Lower lobe of right lung (tissue), 2 donors: ENCODE measurements at regions not wholly inside any gene's neighbourhood (a gene's known extent, or its start where the extent isn't known, plus 50 kb on each side); places are given as distances from the start of the nearest gene placed in this dataset.

Experiments used
- ATAC-seq, 2 donors: fragments of 200-7000 bp; cut with Tn5 transposase; one replicate each; pipeline ENCODE4 v1.9.1; 2020 to 2022; ENCODE audit warnings: mild to moderate bottlenecking in 2 of 2, moderate library complexity in 2 of 2
- DNase-seq: peaks from one replicate; pipeline ENCODE4 v3.0.0-alpha.2; 2020
- H3K27ac ChIP-seq: fragments of 200-600 bp; one replicate; pipeline ENCODE4 v1.8.0; 2022
- H3K27me3 ChIP-seq: fragments of 200-600 bp; one replicate; pipeline ENCODE4 v1.8.0; 2022; ENCODE audit warnings: low read depth
- H3K36me3 ChIP-seq: fragments of 200-600 bp; one replicate; pipeline ENCODE4 v1.8.0; 2022; ENCODE audit warnings: mild to moderate bottlenecking
- H3K4me1 ChIP-seq: fragments of 200-600 bp; one replicate; pipeline ENCODE4 v1.8.0; 2022
- H3K4me3 ChIP-seq: fragments of 200-600 bp; one replicate; pipeline ENCODE4 v1.8.0; 2022; ENCODE audit warnings: mild to moderate bottlenecking
- H3K9me3 ChIP-seq: fragments of 200-600 bp; one replicate; pipeline ENCODE4 v1.8.0; 2022
- CTCF ChIP-seq: fragments of 200-600 bp; IDR thresholded peaks from one replicate; pipeline ENCODE4 v1.8.0; 2022; ENCODE audit warnings: antibody characterized with exemption, mild to moderate bottlenecking
- intact Hi-C: fragments of 100-400 bp; cut with DNase I; formaldehyde crosslinking; loops from one replicate; pipeline ENCODE4 v1.11.0; 2022
- donor health status: DM: no; HTN: yes; CAD: no; lungs with severe emphysema.

- Histone ChIP-seq H3K9me3 (no peaks in the 10 kb centered on the region), H3K27me3 (no peaks in the 10 kb centered on the region), H3K4me3 (no peak overlapping the region), H3K4me1 (no peaks in the 10 kb centered on the region), H3K27ac (no peak overlapping the region), H3K36me3 (no peaks in the 10 kb centered on the region)
- intact Hi-C loops, result no loop called here
- ATAC-seq, result no peak
- DNase-seq, result no peak
- TF ChIP-seq CTCF, result no peak
These were observed 1110.5 kb upstream of the WWC1 start for GRCh38 chr5:167180906-167181305.

- TF ChIP-seq CTCF, result no peak
- H3K9me3 ChIP-seq, result no peaks in the 10 kb centered on the region
- H3K27ac ChIP-seq, result no peak overlapping the region
- DNase-seq (no peak), ATAC-seq (no peak)
- H3K36me3 ChIP-seq, result no peaks in the 10 kb centered on the region
- intact Hi-C loops, result no loop called here
- H3K4me1 ChIP-seq, result no peaks in the 10 kb centered on the region
- no peak overlapping the region for H3K4me3 ChIP-seq
- no peaks in the 10 kb centered on the region for H3K27me3 ChIP-seq
These were observed 1085.6 kb upstream of the WWC1 start for GRCh38 chr5:167205881-167206280.

GRCh38 chr5:167207081-167207480, 1084.4 kb upstream of the WWC1 start:
- no peaks in the 10 kb centered on the region for H3K4me1 ChIP-seq
- DNase-seq, result no peak
- no peak overlapping the region for H3K27ac ChIP-seq
- H3K4me3 ChIP-seq, result no peak overlapping the region
- TF ChIP-seq CTCF, result no peak
- no peaks in the 10 kb centered on the region for H3K27me3 ChIP-seq
- H3K36me3 ChIP-seq, result no peaks in the 10 kb centered on the region
- no peaks in the 10 kb centered on the region for H3K9me3 ChIP-seq
- ATAC-seq, result no peak
- intact Hi-C loops, result no loop called here

- Histone ChIP-seq H3K4me1 (no peaks in the 10 kb centered on the region), H3K27me3 (no peaks in the 10 kb centered on the region), H3K36me3 (no peaks in the 10 kb centered on the region), H3K4me3 (no peak overlapping the region), H3K9me3 (no peaks in the 10 kb centered on the region), H3K27ac (no peak overlapping the region)
- no peak for TF ChIP-seq CTCF
- intact Hi-C loops, result no loop called here
- ATAC-seq (no peak), DNase-seq (no peak)
These were observed 1082.5 kb upstream of the WWC1 start for GRCh38 chr5:167208911-167209310.

GRCh38 chr5:167217097-167217743, 1074.2 kb upstream of the WWC1 start:
- no peaks in the 10 kb centered on the region for H3K36me3 ChIP-seq
- no peak for TF ChIP-seq CTCF
- no peak for ATAC-seq
- intact Hi-C loops, result no loop called here
- H3K27me3 ChIP-seq, result no peaks in the 10 kb centered on the region
- DNase-seq, result no peak
- H3K4me1 ChIP-seq, result no peaks in the 10 kb centered on the region
- no peak overlapping the region for H3K4me3 ChIP-seq
- H3K9me3 ChIP-seq, result no peaks in the 10 kb centered on the region
- no peak overlapping the region for H3K27ac ChIP-seq
